ENCODE measurements at regions not wholly inside any gene's neighbourhood (a gene's known extent, or its start where the extent isn't known, plus 50 kb on each side); places are given as distances from the start of the nearest gene placed in this dataset.

DNA sequence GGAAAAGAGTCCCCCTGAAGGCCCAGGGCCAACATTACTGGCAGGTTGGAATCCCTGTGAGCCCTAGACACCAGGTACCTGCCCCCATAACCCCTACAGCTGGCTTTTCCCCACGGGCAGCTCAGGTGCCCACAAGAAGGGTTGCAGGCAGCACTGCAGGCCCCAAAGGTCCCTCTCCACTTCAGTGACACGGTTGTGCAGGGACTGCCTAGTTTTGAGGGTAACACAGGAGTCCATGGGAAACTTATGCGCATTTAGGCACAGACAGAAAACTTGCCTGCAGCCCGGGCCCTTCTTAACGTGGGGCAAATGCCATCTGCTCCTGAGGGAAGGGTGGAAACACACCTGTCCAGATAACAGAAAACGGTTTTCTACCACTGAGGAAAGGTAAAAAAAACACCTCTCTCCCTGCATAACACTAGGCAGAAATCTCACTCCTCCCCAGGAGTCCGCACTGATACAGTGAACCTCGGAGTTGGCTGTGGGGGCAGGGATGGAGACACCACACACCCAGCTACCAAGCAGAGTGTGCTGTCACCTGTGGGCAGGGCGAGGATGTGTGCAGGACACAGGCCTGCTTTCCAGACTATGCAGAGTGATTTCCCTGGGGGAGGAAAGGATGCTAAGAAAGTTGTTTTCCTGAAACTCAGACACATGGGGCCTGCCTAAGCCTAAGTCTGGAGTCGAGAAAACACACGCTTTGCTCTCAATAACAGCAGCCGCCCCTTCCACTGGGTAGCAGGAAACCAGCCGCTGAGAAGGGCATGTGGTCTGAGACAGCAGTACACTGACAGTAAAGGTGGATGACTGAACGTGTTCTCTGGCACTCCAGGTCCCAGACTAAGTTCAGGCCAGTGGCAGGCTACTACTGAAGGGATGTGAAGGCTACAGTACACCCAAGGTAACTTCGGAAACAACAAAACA is 819.4 kb downstream of the DCDC2C start:
- no peaks in the 10 kb centered on the region for H3K27me3 ChIP-seq (replicated peaks; ENCODE audit: insufficient read depth)

DNA sequence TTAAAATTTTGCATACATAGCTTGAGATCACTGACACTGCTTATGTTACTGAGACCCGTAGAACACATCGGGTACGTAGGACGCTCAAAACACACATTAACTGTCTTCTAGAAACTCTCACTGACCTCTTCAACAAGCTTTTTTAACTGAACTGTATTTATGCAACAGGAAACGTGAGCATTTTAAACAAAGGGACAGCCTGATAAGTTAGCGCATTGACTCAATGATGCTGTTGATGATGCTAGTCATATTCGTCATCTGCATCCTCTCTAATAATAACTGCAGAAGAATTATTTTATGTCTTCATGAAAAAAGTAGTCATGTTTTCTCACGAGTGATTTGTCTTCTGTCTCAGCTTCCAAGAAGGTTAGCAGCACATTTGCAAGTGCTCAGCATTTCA is 824.0 kb downstream of the DCDC2C start:
- WGBS, 2 experiments (ENCODE audit: low coverage in 1 of 2, low lambda C conversion rate in 2 of 2, missing lambda C conversion rate in 2 of 2): 47 to 53% methylated on average over 8 of the region's 8 CpGs
- Histone ChIP-seq H2AFZ (no peak overlapping the region), H3K9ac (no peak overlapping the region), H3K9me3 (ENCODE audit: low read depth) (no peaks in the 10 kb centered on the region), H3K27ac (no peak overlapping the region), H3K4me3 (no peak overlapping the region), H3K9me2 (ENCODE audit: insufficient read depth) (no peaks in the 10 kb centered on the region), H3F3A (ENCODE audit: insufficient read depth) (no peaks in the 10 kb centered on the region), H4K20me1 (ENCODE audit: insufficient read depth) (no peaks in the 10 kb centered on the region), H3K79me2 (ENCODE audit: insufficient read depth) (no peaks in the 10 kb centered on the region), H3K27me3 (replicated peaks; ENCODE audit: insufficient read depth) (no peaks in the 10 kb centered on the region), H3K4me2 (ENCODE audit: unreplicated experiment) (no peak overlapping the region), H3K4me1 (ENCODE audit: insufficient read depth) (no peaks in the 10 kb centered on the region), H3K36me3 (ENCODE audit: low read depth) (no peaks in the 10 kb centered on the region)
- DNase-seq: no peak
- in situ Hi-C loops (cut with MboI): no loop called here
- TF ChIP-seq EZH2phosphoT487 (IDR thresholded peaks at IDR 0.05; ENCODE audit: insufficient read depth, low read depth): no peak
- TF ChIP-seq EZH2 (IDR thresholded peaks at IDR 0.05; ENCODE audit: insufficient read depth, poor library complexity, severe bottlenecking): no peak

More for the DNA sequence above, 819.4 kb downstream of the DCDC2C start:
- no peak for DNase-seq
- Histone ChIP-seq H3K27ac (no peak overlapping the region), H3K9me2 (ENCODE audit: insufficient read depth) (no peaks in the 10 kb centered on the region), H3K9me3 (ENCODE audit: low read depth) (peaks cover 2% of the 10 kb centered on the region), H3K4me2 (ENCODE audit: unreplicated experiment) (no peak overlapping the region), H4K20me1 (ENCODE audit: insufficient read depth) (no peaks in the 10 kb centered on the region), H3K79me2 (ENCODE audit: insufficient read depth) (no peaks in the 10 kb centered on the region), H3F3A (ENCODE audit: insufficient read depth) (no peaks in the 10 kb centered on the region), H2AFZ (no peak overlapping the region), H3K36me3 (ENCODE audit: low read depth) (no peaks in the 10 kb centered on the region), H3K4me1 (ENCODE audit: insufficient read depth) (no peaks in the 10 kb centered on the region), H3K4me3 (no peak overlapping the region), H3K9ac (no peak overlapping the region)
- in situ Hi-C loops (cut with MboI): no loop called here
- WGBS, 2 experiments (ENCODE audit: low coverage in 1 of 2, low lambda C conversion rate in 2 of 2, missing lambda C conversion rate in 2 of 2): 26 to 28% methylated on average over 15 of the region's 15 CpGs
- no peak for TF ChIP-seq EZH2 (IDR thresholded peaks at IDR 0.05; ENCODE audit: insufficient read depth, poor library complexity, severe bottlenecking)
- no peak for TF ChIP-seq EZH2phosphoT487 (IDR thresholded peaks at IDR 0.05; ENCODE audit: insufficient read depth, low read depth)

DNA sequence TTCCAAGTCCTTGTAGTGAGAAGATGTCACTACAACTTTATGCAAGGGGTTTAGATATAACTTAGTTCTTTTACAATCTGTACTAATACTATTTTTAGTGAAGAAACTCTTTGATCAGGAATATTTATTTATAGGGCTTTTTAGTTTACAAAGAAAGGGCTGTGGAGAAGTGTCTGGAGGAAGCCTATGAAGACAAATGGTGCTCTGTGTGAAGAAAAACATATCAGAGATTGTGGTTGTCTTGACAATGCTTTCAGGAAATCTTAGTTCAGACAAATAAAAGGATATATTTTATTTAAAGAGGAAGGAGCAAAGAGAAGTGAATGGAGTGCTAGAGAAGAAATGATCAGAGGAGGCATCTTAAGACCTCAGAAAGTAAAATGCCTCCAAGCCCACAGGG is 824.9 kb downstream of the DCDC2C start:
- Histone ChIP-seq H3K27me3 (replicated peaks; ENCODE audit: insufficient read depth) (no peaks in the 10 kb centered on the region), H3K4me3 (no peak overlapping the region), H3F3A (ENCODE audit: insufficient read depth) (no peaks in the 10 kb centered on the region), H3K79me2 (ENCODE audit: insufficient read depth) (no peaks in the 10 kb centered on the region), H3K36me3 (ENCODE audit: low read depth) (no peaks in the 10 kb centered on the region), H3K9me2 (ENCODE audit: insufficient read depth) (no peaks in the 10 kb centered on the region), H3K27ac (no peak overlapping the region), H3K4me1 (ENCODE audit: insufficient read depth) (no peaks in the 10 kb centered on the region), H3K4me2 (ENCODE audit: unreplicated experiment) (no peak overlapping the region), H3K9me3 (ENCODE audit: low read depth) (no peaks in the 10 kb centered on the region), H2AFZ (no peak overlapping the region), H3K9ac (no peak overlapping the region), H4K20me1 (ENCODE audit: insufficient read depth) (no peaks in the 10 kb centered on the region)
- TF ChIP-seq EZH2phosphoT487 (IDR thresholded peaks at IDR 0.05; ENCODE audit: insufficient read depth, low read depth): no peak
- no peak for TF ChIP-seq EZH2 (IDR thresholded peaks at IDR 0.05; ENCODE audit: insufficient read depth, poor library complexity, severe bottlenecking)
- DNase-seq: no peak
- in situ Hi-C loops (cut with MboI): no loop called here

DNA sequence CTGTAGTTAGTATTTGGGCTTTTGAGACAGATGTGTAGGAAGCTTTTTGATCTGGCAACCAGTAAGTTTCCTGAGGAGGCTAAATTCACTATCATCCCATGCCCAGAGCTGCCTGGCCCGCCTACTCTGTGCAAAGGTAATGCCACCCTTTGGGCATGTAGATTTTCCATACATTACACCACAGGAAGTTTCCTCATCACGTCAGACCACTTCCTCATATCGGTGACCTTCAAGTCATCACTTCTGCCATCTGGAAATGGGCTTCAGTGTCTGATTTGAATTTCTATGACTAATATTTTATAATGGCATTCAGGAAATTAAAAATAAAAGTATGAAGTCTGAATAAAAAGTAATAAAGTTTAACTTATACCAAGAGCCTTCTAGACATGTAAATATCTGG is 825.4 kb downstream of the DCDC2C start:
- WGBS, 2 experiments (ENCODE audit: low coverage in 1 of 2, low lambda C conversion rate in 2 of 2, missing lambda C conversion rate in 2 of 2): 2 to 10% methylated on average over 3 of the region's 3 CpGs
- H3K79me2 ChIP-seq (ENCODE audit: insufficient read depth): no peaks in the 10 kb centered on the region

More for the DNA sequence above, 825.4 kb downstream of the DCDC2C start:
- no peaks in the 10 kb centered on the region for H4K20me1 ChIP-seq (ENCODE audit: insufficient read depth)
- no peaks in the 10 kb centered on the region for H3K9me3 ChIP-seq (ENCODE audit: low read depth)
- H3K36me3 ChIP-seq (ENCODE audit: low read depth): no peaks in the 10 kb centered on the region
- no peak overlapping the region for H3K4me3 ChIP-seq
- no peaks in the 10 kb centered on the region for H3K9me2 ChIP-seq (ENCODE audit: insufficient read depth)
- H3K4me2 ChIP-seq (ENCODE audit: unreplicated experiment): no peak overlapping the region
- H3K27me3 ChIP-seq (replicated peaks; ENCODE audit: insufficient read depth): no peaks in the 10 kb centered on the region
- no peaks in the 10 kb centered on the region for H3F3A ChIP-seq (ENCODE audit: insufficient read depth)
- H3K4me1 ChIP-seq (ENCODE audit: insufficient read depth): no peaks in the 10 kb centered on the region
- H2AFZ ChIP-seq: no peak overlapping the region
- in situ Hi-C loops (cut with MboI): no loop called here
- no peak overlapping the region for H3K9ac ChIP-seq
- no peak overlapping the region for H3K27ac ChIP-seq
- DNase-seq: no peak
- TF ChIP-seq EZH2phosphoT487 (IDR thresholded peaks at IDR 0.05; ENCODE audit: insufficient read depth, low read depth) (no peak), EZH2 (IDR thresholded peaks at IDR 0.05; ENCODE audit: insufficient read depth, poor library complexity, severe bottlenecking) (no peak)

Data from GM23248 (cell line).